Upper lobe of left lung (tissue), 4 donors: ENCODE measurements at regions not wholly inside any gene's neighbourhood (a gene's known extent, or its start where the extent isn't known, plus 50 kb on each side); places are given as distances from the start of the nearest gene placed in this dataset.

ENCODE experiments used
- CTCF ChIP-seq, 6 experiments: fragments of 450-650 bp in 4 of 6; fragments of 200-600 bp in 2 of 6; sonication (generic) in 2 of 6; IDR thresholded peaks; one replicate each; pipeline ENCODE4 v1.5.1; 2016 to 2019; ENCODE audit warnings: antibody characterized with exemption in 6 of 6
- EP300 ChIP-seq, 4 donors: sonication (generic); formaldehyde crosslinking; IDR thresholded peaks; one replicate each; pipeline ENCODE4 v1.5.1; 2017; ENCODE audit warnings: antibody characterized with exemption in 4 of 4, control low read depth in 2 of 4
- POLR2A ChIP-seq, 4 donors: fragments of 450-650 bp; IDR thresholded peaks; one replicate each; pipeline ENCODE4 v1.5.1; 2016 to 2017; ENCODE audit warnings: antibody characterized with exemption in 4 of 4, mild to moderate bottlenecking in 2 of 4
- POLR2AphosphoS5 ChIP-seq, 2 donors: sonication (generic); formaldehyde crosslinking; IDR thresholded peaks; one replicate each; pipeline ENCODE4 v1.5.1; 2017; ENCODE audit warnings: antibody characterized with exemption in 2 of 2

- TF ChIP-seq CTCF (IDR thresholded peaks at IDR 0.05) (no peak), EP300 (IDR thresholded peaks at IDR 0.05) (no peak), POLR2A (IDR thresholded peaks at IDR 0.05) (no peak), POLR2AphosphoS5 (IDR thresholded peaks at IDR 0.05) (no peak)
These were observed 70.5 kb upstream of the DIO3 start for GRCh38 chr14:101490771-101491170.
